Psoas muscle (tissue), 7 donors: ENCODE measurements at regions not wholly inside any gene's neighbourhood (a gene's known extent, or its start where the extent isn't known, plus 50 kb on each side); places are given as distances from the start of the nearest gene placed in this dataset.

Experiments used
- ATAC-seq, 4 donors: fragments of 200-7000 bp; cut with Tn5 transposase; one replicate each; pipeline ENCODE4 v1.9.1; 2020; ENCODE audit warnings: moderate library complexity in 3 of 4, mild to moderate bottlenecking in 2 of 4
- DNase-seq, 2 donors: peaks; one replicate each; pipeline ENCODE4 v3.0.0-alpha.2; 2020
- H3K27ac ChIP-seq: fragments of 200-600 bp; one replicate; pipeline ENCODE4 v1.8.0; 2022
- H3K27me3 ChIP-seq, 3 donors: fragments of 200-600 bp in 1 of 3; one replicate each; pipeline versions ENCODE4 v1.6.1 to v1.8.0; 2013 to 2022; ENCODE audit warnings: low read length in 2 of 3, mild to moderate bottlenecking in 2 of 3, moderate library complexity in 1 of 3; ENCODE audit not compliant: insufficient read depth in 3 of 3
- H3K36me3 ChIP-seq, 2 donors: fragments of 200-600 bp in 1 of 2; one replicate each; pipeline versions ENCODE4 v1.6.1 to v1.8.0; 2013 to 2022; ENCODE audit warnings: low read depth in 1 of 2, mild to moderate bottlenecking in 1 of 2, moderate library complexity in 1 of 2; ENCODE audit not compliant: insufficient read depth in 1 of 2
- H3K4me1 ChIP-seq: fragments of 200-600 bp; one replicate; pipeline ENCODE4 v1.8.0; 2022
- H3K4me3 ChIP-seq: fragments of 200-600 bp; one replicate; pipeline ENCODE4 v1.8.0; 2022; ENCODE audit warnings: mild to moderate bottlenecking
- H3K9me3 ChIP-seq: fragments of 200-600 bp; one replicate; pipeline ENCODE4 v1.8.0; 2022
- WGBS, 3 donors: extraction: QIAGEN DNeasy Blood & Tissue Kit; methylation state at CpG; one replicate each; pipeline versions ENCODE4 v1.1.6 to v1.1.7; 2013; 5-methylcytosine and 5-hydroxymethylcytosine counted together
- intact Hi-C, 2 donors: fragments of 100-400 bp; cut with DNase I; formaldehyde crosslinking; loops; one replicate each; pipeline versions ENCODE4 v1.11.0 to v1.14.2; 2022
- TF ChIP-seq, protein P1 (sequence below): fragments of 200-600 bp; IDR thresholded peaks from one replicate; pipeline ENCODE4 v1.8.0; 2022; ENCODE audit warnings: antibody characterized with exemption
- donor health status: healthy with polysubstance abuse.
- donor health status: DM: no; HTN: no; CAD: no; lungs with moderate emphysema.
- donor health status: Bipolar disorder and iron deficiency.
- donor health status: healthy.
- donor health status: DM: yes; HTN: yes; CAD: no.
- donor health status: DM: no; HTN: no; CAD: no.
- donor health status: DM: yes; HTN: yes; CAD: no.

DNA sequence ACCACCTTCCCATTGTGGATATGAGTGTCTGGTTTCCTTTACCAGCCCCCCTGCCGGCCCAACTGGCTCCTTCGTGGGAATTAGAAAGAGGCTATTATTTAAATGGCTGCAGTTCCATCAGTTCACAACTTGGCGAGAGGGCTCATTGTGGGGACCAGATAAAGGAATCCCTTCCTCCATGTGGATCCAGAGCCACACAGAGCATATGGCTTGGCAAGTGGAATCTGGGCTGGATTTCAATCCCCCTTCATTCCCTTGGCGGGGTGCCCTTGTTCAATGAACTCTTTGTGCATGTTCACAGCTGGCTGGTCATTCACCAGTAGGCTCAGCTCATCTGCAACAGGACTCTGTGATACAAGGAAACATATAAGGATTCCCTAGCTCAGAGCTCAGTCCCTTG is 140.6 kb downstream of the OPN5 start:
- no peaks in the 10 kb centered on the region for H3K27me3 ChIP-seq
- H3K9me3 ChIP-seq = no peaks in the 10 kb centered on the region
- H3K4me3 ChIP-seq = no peak overlapping the region
- no peaks in the 10 kb centered on the region for H3K4me1 ChIP-seq
- WGBS, 3 donors = 24 to 29% (median 28%) methylated on average over 4 of the region's 4 CpGs
- DNase-seq (no peak), ATAC-seq (no peak)
- intact Hi-C loops = no loop called here
- H3K27ac ChIP-seq = no peak overlapping the region
- no peaks in the 10 kb centered on the region for H3K36me3 ChIP-seq
- TF ChIP-seq, protein P1, sequence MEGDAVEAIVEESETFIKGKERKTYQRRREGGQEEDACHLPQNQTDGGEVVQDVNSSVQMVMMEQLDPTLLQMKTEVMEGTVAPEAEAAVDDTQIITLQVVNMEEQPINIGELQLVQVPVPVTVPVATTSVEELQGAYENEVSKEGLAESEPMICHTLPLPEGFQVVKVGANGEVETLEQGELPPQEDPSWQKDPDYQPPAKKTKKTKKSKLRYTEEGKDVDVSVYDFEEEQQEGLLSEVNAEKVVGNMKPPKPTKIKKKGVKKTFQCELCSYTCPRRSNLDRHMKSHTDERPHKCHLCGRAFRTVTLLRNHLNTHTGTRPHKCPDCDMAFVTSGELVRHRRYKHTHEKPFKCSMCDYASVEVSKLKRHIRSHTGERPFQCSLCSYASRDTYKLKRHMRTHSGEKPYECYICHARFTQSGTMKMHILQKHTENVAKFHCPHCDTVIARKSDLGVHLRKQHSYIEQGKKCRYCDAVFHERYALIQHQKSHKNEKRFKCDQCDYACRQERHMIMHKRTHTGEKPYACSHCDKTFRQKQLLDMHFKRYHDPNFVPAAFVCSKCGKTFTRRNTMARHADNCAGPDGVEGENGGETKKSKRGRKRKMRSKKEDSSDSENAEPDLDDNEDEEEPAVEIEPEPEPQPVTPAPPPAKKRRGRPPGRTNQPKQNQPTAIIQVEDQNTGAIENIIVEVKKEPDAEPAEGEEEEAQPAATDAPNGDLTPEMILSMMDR = no peak

DNA sequence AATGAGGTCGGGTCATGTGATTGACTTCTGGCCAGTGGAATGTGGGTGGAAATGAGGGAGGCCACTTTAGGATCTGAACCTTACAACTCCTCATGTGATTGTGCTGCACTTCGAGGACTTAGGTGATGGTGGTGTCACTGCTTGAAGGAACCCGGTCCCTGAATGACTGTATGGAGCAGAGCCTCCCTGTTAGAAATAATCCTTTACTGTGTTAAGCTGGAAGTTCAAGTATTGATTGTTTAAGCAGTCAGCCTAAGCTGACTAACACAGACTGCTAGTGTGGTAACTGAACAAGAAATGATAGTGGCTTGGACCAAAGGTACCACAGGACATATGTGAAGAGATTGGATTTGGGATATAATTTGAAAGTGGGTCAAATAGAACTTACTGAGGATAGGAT is 138.0 kb downstream of the OPN5 start:
- DNase-seq = no peak
- Histone ChIP-seq H3K27me3 (no peaks in the 10 kb centered on the region), H3K4me1 (no peaks in the 10 kb centered on the region), H3K4me3 (no peak overlapping the region), H3K27ac (no peak overlapping the region), H3K36me3 (no peaks in the 10 kb centered on the region), H3K9me3 (no peaks in the 10 kb centered on the region)
- WGBS, 3 donors = 79 to 82% (median 82%) methylated on average over 3 of the region's 3 CpGs
- no peak for ATAC-seq
- TF ChIP-seq, protein P1 = no peak
- intact Hi-C loops = no loop called here

DNA sequence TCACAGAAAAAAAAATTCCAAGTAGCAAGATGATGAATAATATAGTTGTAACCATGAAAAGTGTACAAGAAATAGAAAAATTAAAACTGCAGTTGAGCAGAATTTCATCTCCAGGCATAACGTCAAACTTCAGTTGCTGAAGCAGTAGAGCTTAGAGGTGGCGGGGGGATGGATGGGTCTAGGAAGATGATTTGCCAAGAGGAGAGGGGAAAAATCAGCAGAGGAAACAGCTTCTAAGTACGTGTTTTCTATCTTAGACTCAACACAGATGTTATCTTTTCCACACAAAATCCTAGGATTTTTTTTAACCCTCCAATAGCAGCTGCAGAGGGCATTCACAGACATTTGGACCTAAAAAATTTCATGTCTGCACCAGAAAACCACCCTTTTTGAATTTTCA is 136.0 kb downstream of the OPN5 start:
- Histone ChIP-seq H3K4me3 (no peak overlapping the region), H3K9me3 (no peaks in the 10 kb centered on the region), H3K27ac (no peak overlapping the region), H3K4me1 (no peaks in the 10 kb centered on the region), H3K27me3 (no peaks in the 10 kb centered on the region), H3K36me3 (no peaks in the 10 kb centered on the region)
- intact Hi-C loops = no loop called here
- TF ChIP-seq, protein P1 = no peak
- DNase-seq (no peak), ATAC-seq (no peak)
- 47 to 57% (median 49%) methylated on average over 3 of the region's 3 CpGs for WGBS, 3 donors

DNA sequence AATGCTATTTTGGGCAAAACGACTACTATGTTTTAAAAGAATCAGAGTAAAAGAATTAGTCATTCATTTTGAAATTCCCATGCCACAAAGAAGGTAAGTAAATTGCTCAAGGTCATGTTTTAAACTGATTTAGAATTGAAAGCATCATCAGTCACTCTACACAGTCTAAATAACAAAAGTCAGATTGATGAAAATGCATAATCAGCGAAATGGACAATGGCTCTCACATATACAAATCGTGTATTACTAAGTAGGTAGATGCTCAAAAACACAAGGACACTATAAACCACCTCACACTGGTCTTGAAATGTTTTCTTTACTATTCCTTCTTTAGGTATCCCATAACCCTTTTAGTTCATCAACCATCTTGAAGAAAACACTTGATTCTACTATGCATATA is 135.4 kb downstream of the OPN5 start:
- intact Hi-C loops = no loop called here
- H3K27me3 ChIP-seq = no peaks in the 10 kb centered on the region

DNA sequence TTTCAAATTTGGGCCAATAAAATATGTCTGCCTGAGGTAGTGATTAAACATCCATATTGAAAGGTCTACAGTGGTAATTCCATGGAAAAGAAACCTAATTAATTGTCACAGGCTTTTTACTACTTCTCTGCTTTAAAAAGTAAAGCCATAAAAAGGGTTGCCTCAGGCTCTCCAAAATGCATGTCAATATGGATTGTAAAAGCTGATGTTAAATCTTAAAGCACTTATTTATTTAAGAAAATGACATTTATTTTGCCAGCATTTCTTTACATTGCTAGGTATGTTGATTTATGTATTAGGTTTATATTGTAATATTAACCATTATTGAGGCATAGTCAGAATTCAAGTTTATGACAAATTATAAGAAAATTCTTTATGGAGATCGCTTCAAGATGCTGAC is 133.2 kb downstream of the OPN5 start:
- no peak overlapping the region for H3K4me3 ChIP-seq
- H3K4me1 ChIP-seq = no peaks in the 10 kb centered on the region
- H3K27me3 ChIP-seq = no peaks in the 10 kb centered on the region
- DNase-seq (no peak), ATAC-seq (no peak)
- H3K27ac ChIP-seq = no peak overlapping the region
- 86 to 89% (median 87%) methylated on average over 1 of the region's 1 CpG for WGBS, 3 donors
- intact Hi-C loops = no loop called here
- TF ChIP-seq, protein P1 = no peak
- no peaks in the 10 kb centered on the region for H3K36me3 ChIP-seq
- no peaks in the 10 kb centered on the region for H3K9me3 ChIP-seq

More for the DNA sequence above, 135.4 kb downstream of the OPN5 start:
- H3K36me3 ChIP-seq = no peaks in the 10 kb centered on the region
- TF ChIP-seq, protein P1 = no peak
- no peaks in the 10 kb centered on the region for H3K9me3 ChIP-seq
- no peak overlapping the region for H3K4me3 ChIP-seq
- no peaks in the 10 kb centered on the region for H3K4me1 ChIP-seq
- 86 to 92% (median 89%) methylated on average over 3 of the region's 3 CpGs for WGBS, 3 donors
- no peak for DNase-seq
- H3K27ac ChIP-seq = no peak overlapping the region
- ATAC-seq = no peak
